Mesenchymal stem cell (in vitro differentiated cells and primary cell): ENCODE measurements at regions not wholly inside any gene's neighbourhood (a gene's known extent, or its start where the extent isn't known, plus 50 kb on each side); places are given as distances from the start of the nearest gene placed in this dataset.

ENCODE experiments used
- DNase-seq: peaks from one replicate; pipeline ENCODE4 v3.0.0-alpha.2; 2013
- H2AFZ ChIP-seq: one replicate; pipeline ENCODE4 v1.6.1; 2013; ENCODE audit warnings: low read depth, mild to moderate bottlenecking, control low read depth, inconsistent platforms, low read length, moderate library complexity
- H2AK5ac ChIP-seq: 2 replicates; pipeline ENCODE4 v1.6.1; 2013; ENCODE audit warnings: low read length, moderate library complexity, mild to moderate bottlenecking, inconsistent platforms; ENCODE audit not compliant: severe bottlenecking
- H2BK120ac ChIP-seq: one replicate; pipeline ENCODE4 v1.6.1; 2013; ENCODE audit warnings: low read depth, mild to moderate bottlenecking, inconsistent platforms, low read length, moderate library complexity
- H2BK12ac ChIP-seq, 2 experiments: one replicate each; pipeline ENCODE4 v1.6.1; 2013; ENCODE audit warnings: inconsistent platforms in 2 of 2, low read length in 2 of 2, mild to moderate bottlenecking in 2 of 2, moderate library complexity in 2 of 2, control low read depth in 1 of 2
- H2BK15ac ChIP-seq: one replicate; pipeline ENCODE4 v1.6.1; 2013; ENCODE audit warnings: mild to moderate bottlenecking, low read depth, inconsistent platforms; ENCODE audit not compliant: poor library complexity, severe bottlenecking
- H2BK5ac ChIP-seq: 2 replicates; pipeline ENCODE4 v1.6.1; 2013; ENCODE audit warnings: low read depth, mild to moderate bottlenecking, low read length, control low read depth, inconsistent platforms; ENCODE audit not compliant: poor library complexity, severe bottlenecking
- H3K14ac ChIP-seq, 2 experiments: one replicate each; pipeline ENCODE4 v1.6.1; 2013; ENCODE audit warnings: inconsistent platforms in 2 of 2, low read length in 2 of 2, control low read depth in 1 of 2, mild to moderate bottlenecking in 1 of 2, moderate library complexity in 1 of 2
- H3K18ac ChIP-seq, 2 experiments: one replicate each; pipeline ENCODE4 v1.6.1; 2013; ENCODE audit warnings: inconsistent platforms in 2 of 2, low read length in 2 of 2, control low read depth in 1 of 2, low read depth in 1 of 2, mild to moderate bottlenecking in 1 of 2
- H3K23ac ChIP-seq, 2 experiments: one replicate each; pipeline ENCODE4 v1.6.1; 2013; ENCODE audit warnings: inconsistent platforms in 2 of 2, low read length in 2 of 2, mild to moderate bottlenecking in 2 of 2, moderate library complexity in 2 of 2, control low read depth in 1 of 2
- H3K27ac ChIP-seq: 2 replicates; pipeline ENCODE4 v1.5.1; 2013; ENCODE audit warnings: mild to moderate bottlenecking, moderate library complexity, low read length, control low read depth, inconsistent platforms; ENCODE audit not compliant: poor library complexity, severe bottlenecking
- H3K27me3 ChIP-seq, 2 experiments: 2 replicates each; pipeline versions ENCODE4 v1.6.1 to v1.7.0; 2013; ENCODE audit warnings: low read length in 2 of 2, mild to moderate bottlenecking in 2 of 2, moderate library complexity in 2 of 2, control low read depth in 1 of 2, inconsistent platforms in 1 of 2; ENCODE audit not compliant: control insufficient read depth in 1 of 2, insufficient read depth in 1 of 2
- H3K36me3 ChIP-seq, 2 experiments: 2 replicates each; pipeline versions ENCODE4 v1.6.1 to v1.7.0; 2013; ENCODE audit warnings: low read length in 2 of 2, control low read depth in 1 of 2, inconsistent platforms in 1 of 2, low read depth in 1 of 2, mild to moderate bottlenecking in 1 of 2; ENCODE audit not compliant: insufficient read depth in 2 of 2, control insufficient read depth in 1 of 2
- H3K4ac ChIP-seq, 2 experiments: one replicate each; pipeline ENCODE4 v1.6.1; 2013; ENCODE audit warnings: inconsistent platforms in 2 of 2, low read length in 2 of 2, mild to moderate bottlenecking in 2 of 2, moderate library complexity in 2 of 2, control low read depth in 1 of 2, low read depth in 1 of 2
- H3K4me1 ChIP-seq: 2 replicates; pipeline ENCODE4 v1.6.1; 2013; ENCODE audit warnings: low read depth, low read length, control low read depth; ENCODE audit not compliant: control insufficient read depth, insufficient read depth
- H3K4me2 ChIP-seq: 2 replicates; pipeline ENCODE4 v1.6.1; 2013; ENCODE audit warnings: low read length, mild to moderate bottlenecking, inconsistent platforms; ENCODE audit not compliant: poor library complexity, severe bottlenecking
- H3K4me3 ChIP-seq, 2 experiments: 2 replicates each; pipeline versions ENCODE4 v1.5.1 to v1.7.0; 2013; ENCODE audit warnings: low read length in 2 of 2, mild to moderate bottlenecking in 2 of 2, control low read depth in 1 of 2, low read depth in 1 of 2; ENCODE audit not compliant: insufficient read depth in 1 of 2
- H3K79me1 ChIP-seq: replicated peaks from 2 replicates; pipeline ENCODE4 v1.6.1; 2013; ENCODE audit warnings: mild to moderate bottlenecking, control low read depth, low read length, inconsistent platforms; ENCODE audit not compliant: poor library complexity, severe bottlenecking
- H3K9ac ChIP-seq: 2 replicates; pipeline ENCODE4 v1.7.0; 2013; ENCODE audit warnings: mild to moderate bottlenecking, low read length, moderate library complexity
- H3K9me3 ChIP-seq: 2 replicates; pipeline ENCODE4 v1.7.0; 2013; ENCODE audit warnings: mild to moderate bottlenecking, low read length; ENCODE audit not compliant: control insufficient read depth
- H4K8ac ChIP-seq: one replicate; pipeline ENCODE4 v1.6.1; 2013; ENCODE audit warnings: inconsistent platforms, mild to moderate bottlenecking, low read length, moderate library complexity
- H4K91ac ChIP-seq: one replicate; pipeline ENCODE4 v1.6.1; 2013; ENCODE audit warnings: mild to moderate bottlenecking, low read length, inconsistent platforms
- WGBS: methylation state at CpG from one replicate; pipeline ENCODE4 v1.1.7; 2013; ENCODE audit warnings: mixed read lengths; 5-methylcytosine and 5-hydroxymethylcytosine counted together

GRCh38 chr6:128740951-128741350, 142.0 kb upstream of the LAMA2 start:
- Histone ChIP-seq H3K79me1 (no peaks in the 10 kb centered on the region), H3K4me2 (no peak overlapping the region), H2BK120ac (no peak overlapping the region), H3K18ac (no peak overlapping the region), H3K36me3 (no peaks in the 10 kb centered on the region), H2AK5ac (no peak overlapping the region), H3K4me1 (no peaks in the 10 kb centered on the region), H3K27ac (no peak overlapping the region), H3K9me3 (no peaks in the 10 kb centered on the region), H4K8ac (no peak overlapping the region), H2BK12ac (no peak overlapping the region), H2BK15ac (no peak overlapping the region), H3K27me3 (no peaks in the 10 kb centered on the region), H3K14ac (no peak overlapping the region), H3K9ac (no peak overlapping the region), H2AFZ (no peak overlapping the region), H3K23ac (no peak overlapping the region), H2BK5ac (no peak overlapping the region), H4K91ac (no peak overlapping the region), H3K4me3 (no peak overlapping the region), H3K4ac (no peak overlapping the region)
- 100% methylated on average over 1 of the region's 1 CpG for WGBS
- no peak for DNase-seq

DNA sequence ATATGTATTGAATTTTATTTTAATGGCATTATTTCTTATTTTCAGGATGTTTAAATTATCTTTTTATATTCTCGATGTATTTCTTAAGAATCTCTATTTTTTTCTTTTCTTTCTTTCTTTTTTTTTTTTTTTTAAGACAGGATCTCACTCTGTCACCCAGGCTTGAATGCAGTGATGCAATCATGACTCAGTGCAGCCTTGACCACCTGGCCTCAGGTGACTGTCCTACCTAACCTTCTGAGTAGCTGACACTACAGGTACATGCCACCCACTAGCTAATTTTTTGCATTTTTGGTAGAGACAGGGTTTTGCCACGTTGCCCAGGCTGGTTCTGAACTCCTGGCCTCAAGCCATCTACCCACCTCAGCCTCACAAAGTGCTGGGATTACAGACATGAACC, 143.8 kb upstream of the LAMA2 start:
- Histone ChIP-seq H3K27me3 (no peaks in the 10 kb centered on the region), H4K91ac (no peak overlapping the region), H2BK5ac (no peak overlapping the region), H2AFZ (no peak overlapping the region), H3K4me3 (no peak overlapping the region), H3K23ac (no peak overlapping the region), H3K18ac (no peak overlapping the region), H2BK12ac (no peak overlapping the region), H3K4ac (no peak overlapping the region), H2AK5ac (no peak overlapping the region), H3K27ac (no peak overlapping the region), H3K9me3 (no peaks in the 10 kb centered on the region), H3K14ac (no peak overlapping the region), H3K4me1 (no peaks in the 10 kb centered on the region), H2BK120ac (no peak overlapping the region), H3K36me3 (no peaks in the 10 kb centered on the region), H3K79me1 (no peaks in the 10 kb centered on the region), H3K9ac (no peak overlapping the region), H3K4me2 (no peak overlapping the region), H2BK15ac (no peak overlapping the region), H4K8ac (no peak overlapping the region)
- no peak for DNase-seq
- WGBS = 86% methylated on average over 2 of the region's 2 CpGs

DNA sequence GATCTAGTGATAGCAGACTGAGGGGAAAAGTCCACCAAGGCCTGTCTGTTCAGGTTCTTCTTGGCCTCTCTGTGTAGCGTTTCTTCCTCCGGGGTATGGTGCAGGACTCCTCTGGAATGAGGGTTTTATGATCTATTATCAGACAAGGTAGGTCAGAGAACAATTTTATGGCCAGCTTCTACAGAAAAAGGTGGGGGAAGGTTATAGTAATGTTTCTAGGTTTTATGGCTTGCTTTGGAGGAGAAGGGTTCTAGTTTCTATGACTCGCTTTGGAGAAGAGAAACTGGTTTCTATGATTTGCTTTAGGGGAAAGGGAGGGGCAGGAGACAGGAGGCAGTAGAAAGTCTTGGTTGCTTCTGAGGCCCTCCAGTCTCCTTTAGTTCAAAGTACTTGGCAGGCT, 144.8 kb upstream of the LAMA2 start:
- H3K14ac ChIP-seq = no peak overlapping the region
- no peak overlapping the region for H2BK120ac ChIP-seq

GRCh38 chr6:128736780-128737179, 146.2 kb upstream of the LAMA2 start:
- Histone ChIP-seq H3K4me2 (no peak overlapping the region), H2BK120ac (no peak overlapping the region), H3K36me3 (no peaks in the 10 kb centered on the region), H3K4ac (no peak overlapping the region), H3K23ac (no peak overlapping the region), H3K18ac (no peak overlapping the region), H4K8ac (no peak overlapping the region), H3K4me1 (no peaks in the 10 kb centered on the region), H3K27me3 (no peaks in the 10 kb centered on the region), H3K9me3 (no peaks in the 10 kb centered on the region), H2BK12ac (no peak overlapping the region), H2AK5ac (no peak overlapping the region), H3K4me3 (no peak overlapping the region), H2BK15ac (no peak overlapping the region), H3K79me1 (no peaks in the 10 kb centered on the region), H4K91ac (no peak overlapping the region), H3K27ac (no peak overlapping the region), H3K9ac (no peak overlapping the region), H2AFZ (no peak overlapping the region), H3K14ac (no peak overlapping the region), H2BK5ac (no peak overlapping the region)
- no peak for DNase-seq

More for the DNA sequence above, 144.8 kb upstream of the LAMA2 start:
- Histone ChIP-seq H3K4ac (no peak overlapping the region), H3K4me2 (no peak overlapping the region), H2AK5ac (no peak overlapping the region), H4K8ac (no peak overlapping the region), H3K4me1 (no peaks in the 10 kb centered on the region), H2AFZ (no peak overlapping the region), H2BK5ac (no peak overlapping the region), H4K91ac (no peak overlapping the region), H3K23ac (no peak overlapping the region), H3K4me3 (no peak overlapping the region), H3K36me3 (no peaks in the 10 kb centered on the region), H3K9me3 (no peaks in the 10 kb centered on the region), H3K9ac (no peak overlapping the region), H2BK12ac (no peak overlapping the region), H3K79me1 (no peaks in the 10 kb centered on the region), H3K18ac (no peak overlapping the region), H2BK15ac (no peak overlapping the region), H3K27me3 (no peaks in the 10 kb centered on the region), H3K27ac (no peak overlapping the region)
- no peak for DNase-seq
- WGBS = 82% methylated on average over 3 of the region's 3 CpGs
